ENCODE measurements at regions not wholly inside any gene's neighbourhood (a gene's known extent, or its start where the extent isn't known, plus 50 kb on each side); places are given as distances from the start of the nearest gene placed in this dataset.

GRCh38 chr4:188246488-188246887 lies 107.2 kb downstream of the TRIML1 start:
- H3K27ac ChIP-seq, result no peak overlapping the region
- peaks cover 0 to 15% (median 0%) of the 10 kb centered on the region in 8 donors for H3K9me3 ChIP-seq
- H3K27me3 ChIP-seq (replicated peaks in 1 of 7), result no peaks in the 10 kb centered on the region
- 60 to 69% (median 62%) methylated on average over 8 of the region's 8 CpGs for WGBS, 5 donors
- H3K4me1 ChIP-seq, result no peaks in the 10 kb centered on the region
- intact Hi-C loops (cut with DNase I; ENCODE audit: low total_unique reads), result no loop called here
- no peak overlapping the region for H3K4me3 ChIP-seq
- DNase-seq, result no peak
- no peak for TF ChIP-seq CTCF (IDR thresholded peaks at IDR 0.05 in 8 of 11, conservative IDR thresholded peaks at IDR 0.05 in 3 of 11)
- TF ChIP-seq POLR2A (IDR thresholded peaks at IDR 0.05), result no peak
- no peak for TF ChIP-seq POLR2AphosphoS5 (IDR thresholded peaks at IDR 0.05)
- no peaks in the 10 kb centered on the region for H3K36me3 ChIP-seq

GRCh38 chr4:188254211-188254610 lies 115.0 kb downstream of the TRIML1 start:
- 76 to 88% (median 77%) methylated on average over 7 of the region's 7 CpGs for WGBS, 5 donors
- no peak overlapping the region for H3K27ac ChIP-seq
- TF ChIP-seq POLR2A (IDR thresholded peaks at IDR 0.05), result no peak

GRCh38 chr4:188262464-188262863 lies 123.2 kb downstream of the TRIML1 start:
- H3K27ac ChIP-seq, result no peak overlapping the region
- TF ChIP-seq CTCF (IDR thresholded peaks at IDR 0.05 in 8 of 11, conservative IDR thresholded peaks at IDR 0.05 in 3 of 11) (no peak), POLR2AphosphoS5 (IDR thresholded peaks at IDR 0.05) (no peak), POLR2A (IDR thresholded peaks at IDR 0.05) (no peak)
- H3K4me1 ChIP-seq, result no peaks in the 10 kb centered on the region
- H3K4me3 ChIP-seq, result no peak overlapping the region
- peaks cover 0 to 8% (median 0%) of the 10 kb centered on the region in 8 donors for H3K9me3 ChIP-seq
- no peaks in the 10 kb centered on the region for H3K27me3 ChIP-seq (replicated peaks in 1 of 7)
- no peaks in the 10 kb centered on the region for H3K36me3 ChIP-seq
- intact Hi-C loops (cut with DNase I; ENCODE audit: low total_unique reads), result no loop called here
- DNase-seq, result no peak
- WGBS, 5 donors, result 69 to 78% (median 74%) methylated on average over 10 of the region's 10 CpGs

More at GRCh38 chr4:188254211-188254610, 115.0 kb downstream of the TRIML1 start:
- intact Hi-C loops (cut with DNase I; ENCODE audit: low total_unique reads), result no loop called here
- no peak for DNase-seq
- H3K4me1 ChIP-seq, result no peaks in the 10 kb centered on the region
- H3K36me3 ChIP-seq, result no peaks in the 10 kb centered on the region
- H3K27me3 ChIP-seq (replicated peaks in 1 of 7), result no peaks in the 10 kb centered on the region
- no peak overlapping the region for H3K4me3 ChIP-seq
- peaks cover 0 to 6% (median 0%) of the 10 kb centered on the region in 8 donors for H3K9me3 ChIP-seq

- no peak for TF ChIP-seq POLR2A (IDR thresholded peaks at IDR 0.05)
- no peak for TF ChIP-seq POLR2AphosphoS5 (IDR thresholded peaks at IDR 0.05)
- no peak overlapping the region for H3K4me3 ChIP-seq
- intact Hi-C loops (cut with DNase I; ENCODE audit: low total_unique reads), result no loop called here
- H3K27ac ChIP-seq, result no peak overlapping the region
- DNase-seq, result no peak
- peaks cover 0 to 12% (median 0%) of the 10 kb centered on the region in 8 donors for H3K9me3 ChIP-seq
- no peaks in the 10 kb centered on the region for H3K36me3 ChIP-seq
- 75 to 93% (median 86%) methylated on average over 5 of the region's 5 CpGs for WGBS, 5 donors
- no peaks in the 10 kb centered on the region for H3K27me3 ChIP-seq (replicated peaks in 1 of 7)
- no peaks in the 10 kb centered on the region for H3K4me1 ChIP-seq
Observed at GRCh38 chr4:188263321-188263720, 124.1 kb downstream of the TRIML1 start.

GRCh38 chr4:188266386-188266785 lies 127.1 kb downstream of the TRIML1 start:
- Histone ChIP-seq H3K27ac (no peak overlapping the region), H3K36me3 (no peaks in the 10 kb centered on the region), H3K27me3 (replicated peaks in 1 of 7) (no peaks in the 10 kb centered on the region), H3K4me3 (no peak overlapping the region), H3K9me3 (peaks cover 0 to 16% (median 0%) of the 10 kb centered on the region in 8 donors), H3K4me1 (no peaks in the 10 kb centered on the region)
- no peak for DNase-seq
- WGBS, 5 donors, result 79 to 92% (median 87%) methylated on average over 6 of the region's 6 CpGs
- TF ChIP-seq CTCF (IDR thresholded peaks at IDR 0.05 in 8 of 11, conservative IDR thresholded peaks at IDR 0.05 in 3 of 11), result no peak
- TF ChIP-seq POLR2AphosphoS5 (IDR thresholded peaks at IDR 0.05), result no peak
- no peak for TF ChIP-seq POLR2A (IDR thresholded peaks at IDR 0.05)
- intact Hi-C loops (cut with DNase I; ENCODE audit: low total_unique reads), result no loop called here

Measured in spleen (tissue), 11 donors.